SJCRH30 (cell line): ENCODE measurements at regions not wholly inside any gene's neighbourhood (a gene's known extent, or its start where the extent isn't known, plus 50 kb on each side); places are given as distances from the start of the nearest gene placed in this dataset.
A peak's percentile ranks its signal among the peaks of the same experiment; 100 is the strongest.
"Not testable (repeated sequence)": the region's sequence is repeated elsewhere in the genome, so short reads cannot be mapped to it uniquely, and the experiment has no call there.

ENCODE experiments used
- DNase-seq, 2 experiments: peaks; one replicate each; pipeline ENCODE4 v3.0.0-alpha.2; 2015 to 2020
- H3K27ac ChIP-seq: fragments of 250-450 bp; sonication (Bioruptor Pico); 2 replicates; pipeline ENCODE4 v1.5.1; 2020; ENCODE audit warnings: mild to moderate bottlenecking, moderate library complexity
- H3K27me3 ChIP-seq: fragments of 250-450 bp; sonication (Bioruptor Pico); 2 replicates; pipeline ENCODE4 v1.5.1; 2020; ENCODE audit warnings: mild to moderate bottlenecking, moderate library complexity
- H3K36me3 ChIP-seq: fragments of 250-450 bp; sonication (Bioruptor Pico); 2 replicates; pipeline ENCODE4 v1.5.1; 2020; ENCODE audit warnings: mild to moderate bottlenecking, moderate library complexity
- H3K4me1 ChIP-seq: fragments of 250-450 bp; sonication (Bioruptor Pico); 2 replicates; pipeline ENCODE4 v1.5.1; 2020; ENCODE audit warnings: mild to moderate bottlenecking, moderate library complexity
- H3K4me3 ChIP-seq: fragments of 250-450 bp; sonication (Bioruptor Pico); 2 replicates; pipeline ENCODE4 v1.5.1; 2020; ENCODE audit warnings: mild to moderate bottlenecking, moderate library complexity
- H3K9me3 ChIP-seq: fragments of 250-450 bp; sonication (Bioruptor Pico); replicated peaks from 2 replicates; pipeline ENCODE4 v1.5.1; 2020; ENCODE audit warnings: mild to moderate bottlenecking, moderate library complexity

GRCh38 chr9:90526386-90526785 is 116.2 kb downstream of the DIRAS2 start:
- Histone ChIP-seq H3K9me3 (no peaks in the 10 kb centered on the region), H3K4me3 (no peak overlapping the region), H3K27me3 (no peaks in the 10 kb centered on the region), H3K4me1 (peaks cover 9% of the 10 kb centered on the region), H3K36me3 (no peaks in the 10 kb centered on the region), H3K27ac (no peak overlapping the region)
- DNase-seq = no peak

- DNase-seq, H3K4me3 ChIP-seq, H3K36me3 ChIP-seq, H3K9me3 ChIP-seq, H3K27ac ChIP-seq, H3K27me3 ChIP-seq, H3K4me1 ChIP-seq: not testable (repeated sequence)
These were observed 106.5 kb downstream of the DIRAS2 start for GRCh38 chr9:90536094-90536493.

GRCh38 chr9:90538566-90538965 is 104.1 kb downstream of the DIRAS2 start:
- H3K27ac ChIP-seq = no peak overlapping the region
- H3K4me1 ChIP-seq = peaks cover 3% of the 10 kb centered on the region; the same call in 1 of the 2 replicates
- no peak overlapping the region for H3K4me3 ChIP-seq
- no peaks in the 10 kb centered on the region for H3K9me3 ChIP-seq
- no peaks in the 10 kb centered on the region for H3K36me3 ChIP-seq
- H3K27me3 ChIP-seq = no peaks in the 10 kb centered on the region
- DNase-seq = no peak

GRCh38 chr9:90539286-90539685 is 103.3 kb downstream of the DIRAS2 start:
- H3K9me3 ChIP-seq = no peaks in the 10 kb centered on the region
- no peak for DNase-seq
- no peaks in the 10 kb centered on the region for H3K27me3 ChIP-seq
- no peak overlapping the region for H3K4me3 ChIP-seq
- H3K27ac ChIP-seq = no peak overlapping the region
- peaks cover 3% of the 10 kb centered on the region; the same call in 1 of the 2 replicates for H3K4me1 ChIP-seq
- no peaks in the 10 kb centered on the region for H3K36me3 ChIP-seq

GRCh38 chr9:90540734-90541133 is 101.9 kb downstream of the DIRAS2 start:
- Histone ChIP-seq H3K36me3 (no peaks in the 10 kb centered on the region), H3K27me3 (no peaks in the 10 kb centered on the region), H3K4me3 (no peak overlapping the region), H3K4me1 (peaks cover 12% of the 10 kb centered on the region), H3K27ac (no peak overlapping the region), H3K9me3 (no peaks in the 10 kb centered on the region)
- no peak for DNase-seq

GRCh38 chr9:90544488-90544887 is 98.1 kb downstream of the DIRAS2 start:
- Histone ChIP-seq H3K36me3 (no peaks in the 10 kb centered on the region), H3K27me3 (no peaks in the 10 kb centered on the region), H3K9me3 (no peaks in the 10 kb centered on the region; the same call in 1 of the 2 replicates), H3K27ac (no peak overlapping the region), H3K4me1 (peaks cover 20% of the 10 kb centered on the region), H3K4me3 (no peak overlapping the region)
- DNase-seq = no peak

- Histone ChIP-seq H3K4me1 (peaks cover 20% of the 10 kb centered on the region), H3K4me3 (no peak overlapping the region), H3K27ac (peak overlapping the region; percentile 61), H3K9me3 (no peaks in the 10 kb centered on the region; the same call in 1 of the 2 replicates), H3K36me3 (no peaks in the 10 kb centered on the region), H3K27me3 (no peaks in the 10 kb centered on the region)
- peak; percentile 93 to 95 for DNase-seq
These were observed 96.4 kb downstream of the DIRAS2 start for GRCh38 chr9:90546200-90546599.

GRCh38 chr9:90547896-90548295 is 94.7 kb downstream of the DIRAS2 start:
- DNase-seq = peak in 1 of 2 experiments; percentile 31
- no peak overlapping the region for H3K4me3 ChIP-seq
- no peaks in the 10 kb centered on the region for H3K27me3 ChIP-seq
- no peaks in the 10 kb centered on the region; the same call in 1 of the 2 replicates for H3K9me3 ChIP-seq
- H3K36me3 ChIP-seq = no peaks in the 10 kb centered on the region
- H3K4me1 ChIP-seq = peaks cover 20% of the 10 kb centered on the region
- no peak overlapping the region for H3K27ac ChIP-seq

GRCh38 chr9:90552317-90552716 is 90.3 kb downstream of the DIRAS2 start:
- H3K9me3 ChIP-seq = no peaks in the 10 kb centered on the region; the same call in 1 of the 2 replicates
- no peak for DNase-seq
- H3K27me3 ChIP-seq = no peaks in the 10 kb centered on the region
- H3K4me3 ChIP-seq = no peak overlapping the region
- no peak overlapping the region for H3K27ac ChIP-seq
- H3K36me3 ChIP-seq = no peaks in the 10 kb centered on the region
- no peaks in the 10 kb centered on the region for H3K4me1 ChIP-seq

- H3K9me3 ChIP-seq = no peaks in the 10 kb centered on the region
- no peak overlapping the region for H3K27ac ChIP-seq
These were observed 87.1 kb downstream of the DIRAS2 start for GRCh38 chr9:90555351-90556057.

GRCh38 chr9:90556897-90557675 is 85.5 kb downstream of the DIRAS2 start:
- H3K36me3 ChIP-seq = no peaks in the 10 kb centered on the region
- H3K27me3 ChIP-seq = no peaks in the 10 kb centered on the region
- H3K4me1 ChIP-seq = no peaks in the 10 kb centered on the region
- DNase-seq = no peak
- H3K4me3 ChIP-seq = no peak overlapping the region
- H3K9me3 ChIP-seq = no peaks in the 10 kb centered on the region
- no peak overlapping the region for H3K27ac ChIP-seq

More at GRCh38 chr9:90555351-90556057, 87.1 kb downstream of the DIRAS2 start:
- no peak for DNase-seq
- no peaks in the 10 kb centered on the region for H3K36me3 ChIP-seq
- no peaks in the 10 kb centered on the region for H3K27me3 ChIP-seq
- H3K4me3 ChIP-seq = no peak overlapping the region
- H3K4me1 ChIP-seq = no peaks in the 10 kb centered on the region

- DNase-seq = no peak
- Histone ChIP-seq H3K4me3 (no peak overlapping the region), H3K36me3 (no peaks in the 10 kb centered on the region), H3K9me3 (no peaks in the 10 kb centered on the region), H3K27me3 (no peaks in the 10 kb centered on the region), H3K4me1 (no peaks in the 10 kb centered on the region), H3K27ac (no peak overlapping the region)
These were observed 83.2 kb downstream of the DIRAS2 start for GRCh38 chr9:90559075-90560073.
